Testis (tissue), 2 donors: ENCODE measurements at regions not wholly inside any gene's neighbourhood (a gene's known extent, or its start where the extent isn't known, plus 50 kb on each side); places are given as distances from the start of the nearest gene placed in this dataset.

ENCODE experiments used
- CTCF ChIP-seq, 3 experiments: fragments of 450-650 bp in 2 of 3; fragments of 200-600 bp in 1 of 3; sonication (generic) in 1 of 3; IDR thresholded peaks; one replicate each; pipeline ENCODE4 v1.5.1; 2016 to 2019; ENCODE audit warnings: antibody characterized with exemption in 3 of 3, mild to moderate bottlenecking in 2 of 3, moderate library complexity in 1 of 3
- POLR2A ChIP-seq: fragments of 450-650 bp; IDR thresholded peaks from one replicate; pipeline ENCODE4 v1.6.1; 2017; ENCODE audit warnings: antibody characterized with exemption, mild to moderate bottlenecking, moderate library complexity

DNA sequence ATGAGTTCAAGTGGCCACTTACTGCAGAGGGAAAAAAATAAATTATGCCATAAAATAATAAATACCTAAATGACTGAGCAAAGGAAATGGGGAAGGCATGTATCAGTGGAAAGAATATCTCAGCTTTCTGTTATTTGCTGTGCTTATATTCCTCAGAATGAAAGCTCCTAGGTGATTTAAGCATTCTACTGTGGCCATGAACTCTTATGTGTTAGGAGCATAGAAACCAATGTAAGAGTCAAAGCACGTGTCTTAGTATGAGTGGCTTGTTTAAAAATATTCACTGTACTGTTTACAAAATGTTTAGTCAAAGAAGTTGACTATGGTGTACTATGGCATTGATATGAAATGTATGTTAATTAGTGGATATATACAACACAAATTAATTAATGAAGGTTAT is 59.0 kb upstream of the RTL1 start:
- TF ChIP-seq CTCF (IDR thresholded peaks at IDR 0.05), result no peak
- TF ChIP-seq POLR2A, result no peak
